Fibroblast of pulmonary artery (primary cell): ENCODE measurements at regions not wholly inside any gene's neighbourhood (a gene's known extent, or its start where the extent isn't known, plus 50 kb on each side); places are given as distances from the start of the nearest gene placed in this dataset.
A peak's percentile ranks its signal among the peaks of the same experiment; 100 is the strongest.
"Not testable (repeated sequence)": the region's sequence is repeated elsewhere in the genome, so short reads cannot be mapped to it uniquely, and the experiment has no call there.

Experiments
- DNase-seq: peaks from one replicate; pipeline ENCODE4 v3.0.0-alpha.2; 2010; ENCODE audit warnings: low read depth
- H3K4me3 ChIP-seq: replicated peaks from 2 replicates; pipeline ENCODE4 v1.5.1; 2011; ENCODE audit warnings: low read depth, mild to moderate bottlenecking, control low read depth, low read length, moderate library complexity
- TF ChIP-seq, protein P1 (sequence below): IDR thresholded peaks from 2 replicates; pipeline ENCODE4 v1.5.1; 2011; ENCODE audit warnings: mild to moderate bottlenecking, control low read depth, low read length, inconsistent platforms; ENCODE audit errors: missing control alignments

DNA sequence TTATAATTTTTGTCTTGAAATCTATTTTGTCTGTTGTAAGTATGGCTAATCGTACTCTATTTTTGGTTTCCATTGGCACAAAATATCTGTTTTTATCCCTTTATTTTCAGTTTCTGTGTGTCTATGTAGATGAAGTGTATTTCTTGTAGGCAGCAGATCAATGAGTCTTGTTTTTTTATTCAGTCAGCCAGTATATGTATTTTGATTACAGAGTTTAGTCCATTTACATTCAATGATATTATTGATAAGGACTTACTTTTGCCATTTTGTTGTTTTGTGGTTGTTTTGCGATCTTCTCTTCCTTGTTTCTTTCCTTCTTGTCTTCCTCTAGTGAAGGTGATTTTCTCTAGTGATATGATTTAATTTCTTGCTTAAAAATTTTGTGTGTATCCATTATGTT, 336.3 kb upstream of the SPRY2 start:
- no peak overlapping the region for H3K4me3 ChIP-seq
- TF ChIP-seq, protein P1, sequence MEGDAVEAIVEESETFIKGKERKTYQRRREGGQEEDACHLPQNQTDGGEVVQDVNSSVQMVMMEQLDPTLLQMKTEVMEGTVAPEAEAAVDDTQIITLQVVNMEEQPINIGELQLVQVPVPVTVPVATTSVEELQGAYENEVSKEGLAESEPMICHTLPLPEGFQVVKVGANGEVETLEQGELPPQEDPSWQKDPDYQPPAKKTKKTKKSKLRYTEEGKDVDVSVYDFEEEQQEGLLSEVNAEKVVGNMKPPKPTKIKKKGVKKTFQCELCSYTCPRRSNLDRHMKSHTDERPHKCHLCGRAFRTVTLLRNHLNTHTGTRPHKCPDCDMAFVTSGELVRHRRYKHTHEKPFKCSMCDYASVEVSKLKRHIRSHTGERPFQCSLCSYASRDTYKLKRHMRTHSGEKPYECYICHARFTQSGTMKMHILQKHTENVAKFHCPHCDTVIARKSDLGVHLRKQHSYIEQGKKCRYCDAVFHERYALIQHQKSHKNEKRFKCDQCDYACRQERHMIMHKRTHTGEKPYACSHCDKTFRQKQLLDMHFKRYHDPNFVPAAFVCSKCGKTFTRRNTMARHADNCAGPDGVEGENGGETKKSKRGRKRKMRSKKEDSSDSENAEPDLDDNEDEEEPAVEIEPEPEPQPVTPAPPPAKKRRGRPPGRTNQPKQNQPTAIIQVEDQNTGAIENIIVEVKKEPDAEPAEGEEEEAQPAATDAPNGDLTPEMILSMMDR, result no peak
- DNase-seq, result no peak

DNA sequence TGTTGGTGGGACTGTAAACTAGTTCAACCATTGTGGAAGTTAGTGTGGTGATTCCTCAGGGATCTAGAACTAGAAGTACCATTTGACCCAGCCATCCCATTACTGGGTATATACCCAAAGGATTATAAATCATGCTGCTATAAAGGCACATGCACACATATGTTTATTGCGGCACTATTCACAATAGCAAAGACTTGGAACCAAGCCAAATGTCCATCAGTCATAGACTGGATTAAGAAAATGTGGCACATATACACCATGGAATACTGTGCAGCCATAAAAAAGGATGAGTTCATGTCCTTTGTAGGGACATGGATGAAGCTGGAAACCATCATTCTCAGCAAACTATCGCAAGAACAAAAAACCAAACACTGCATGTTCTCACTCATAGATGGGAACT, 334.5 kb upstream of the SPRY2 start:
- not testable (repeated sequence) for DNase-seq

DNA sequence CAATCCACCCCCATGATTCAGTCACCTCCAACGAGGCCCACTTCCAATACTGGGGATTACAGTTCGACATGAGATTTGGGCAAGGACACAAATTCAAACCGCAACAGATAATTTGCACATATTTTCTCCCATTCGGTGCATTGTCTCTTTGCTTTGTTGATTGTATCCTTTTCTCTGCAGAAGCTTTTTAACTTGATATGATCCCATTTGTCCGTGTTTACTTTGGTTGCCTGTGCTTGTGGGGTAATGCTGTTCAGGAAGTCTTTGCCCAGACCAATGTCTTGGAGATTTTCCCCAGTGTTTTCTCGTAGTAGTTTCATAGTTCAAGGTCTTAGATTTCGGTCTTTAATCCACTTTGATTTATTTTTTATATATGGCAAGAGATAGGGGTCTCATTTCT, 330.8 kb upstream of the SPRY2 start:
- DNase-seq, result no peak
- TF ChIP-seq, protein P1, result no peak
- H3K4me3 ChIP-seq, result no peak overlapping the region

More for the DNA sequence above, 334.5 kb upstream of the SPRY2 start:
- not testable (repeated sequence) for H3K4me3 ChIP-seq

DNA sequence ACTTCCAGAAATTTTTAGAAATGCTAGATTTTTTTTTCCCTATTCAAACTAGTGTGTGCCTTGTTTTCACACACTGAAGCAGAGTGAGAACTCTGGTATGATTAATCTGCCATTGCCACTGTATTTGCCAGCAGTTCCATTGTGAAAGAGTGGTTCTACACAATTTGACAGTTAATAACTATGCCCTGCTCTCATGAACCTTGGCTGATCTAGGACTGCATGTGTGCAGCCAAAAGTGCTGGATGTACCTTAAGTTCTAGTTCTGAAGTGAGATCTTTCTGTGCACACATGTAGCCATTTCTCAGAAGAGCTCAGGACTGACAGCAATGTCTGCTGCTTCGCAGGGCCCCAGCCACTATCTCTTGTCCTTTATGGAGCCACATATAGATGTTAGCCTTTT, 328.2 kb upstream of the SPRY2 start:
- TF ChIP-seq, protein P1, result no peak
- no peak for DNase-seq
- no peak overlapping the region for H3K4me3 ChIP-seq

DNA sequence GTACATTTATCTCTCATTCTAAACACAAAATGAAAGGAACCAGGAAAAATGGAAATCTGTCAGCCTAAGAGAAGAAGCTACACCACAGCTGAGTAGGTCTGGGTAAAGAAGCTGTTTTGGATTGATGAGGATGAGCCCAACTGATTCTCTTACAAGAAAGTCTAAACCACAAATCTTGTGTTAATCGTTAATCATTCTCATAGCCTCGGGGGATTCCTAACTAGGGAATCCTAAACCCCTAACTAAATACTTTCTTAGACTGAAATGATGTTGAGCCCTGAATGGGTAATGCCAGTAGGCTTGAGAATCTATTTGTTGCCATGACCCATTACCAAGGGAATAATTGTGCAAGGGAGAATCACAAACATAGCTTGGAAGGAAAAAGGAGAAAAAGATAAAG, 327.5 kb upstream of the SPRY2 start:
- no peak overlapping the region for H3K4me3 ChIP-seq
- no peak for DNase-seq
- TF ChIP-seq, protein P1, result no peak

DNA sequence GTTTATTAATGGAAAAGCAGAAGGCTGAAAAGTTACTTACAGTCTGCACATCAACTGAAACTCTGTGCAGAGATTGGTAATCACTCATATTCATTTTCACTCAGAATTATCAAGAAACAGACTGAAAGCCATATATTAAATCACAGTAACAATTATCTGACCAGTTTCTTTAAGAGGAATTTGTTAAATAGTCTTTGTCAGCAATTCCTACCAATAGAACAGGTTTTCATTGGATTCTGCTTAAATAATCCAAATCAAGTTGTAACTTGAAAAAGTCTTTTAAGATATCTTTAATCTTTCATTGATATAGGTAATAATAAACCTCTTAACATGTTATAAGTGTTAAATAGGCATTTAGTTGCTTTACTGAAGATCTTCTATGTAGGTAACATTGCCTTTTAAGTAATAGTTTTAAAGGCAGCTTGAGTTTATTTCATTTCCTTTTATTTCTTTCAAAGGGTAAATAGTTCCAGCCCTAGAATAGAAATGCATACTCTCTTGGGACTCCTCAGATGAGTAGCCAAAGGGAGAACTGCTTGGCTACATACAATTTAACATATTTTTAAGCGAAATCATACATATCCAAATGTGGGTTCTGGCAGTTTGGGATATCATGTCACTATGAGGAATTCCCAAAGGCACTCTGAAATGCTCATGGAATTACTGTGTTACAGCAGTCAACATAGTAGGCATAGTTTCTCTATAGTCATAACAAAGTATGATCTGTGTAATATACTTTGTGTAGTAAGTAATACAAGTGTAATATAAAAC, 326.0 kb upstream of the SPRY2 start:
- H3K4me3 ChIP-seq, result no peak overlapping the region
- TF ChIP-seq, protein P1, result no peak
- DNase-seq, result peak; percentile 56

DNA sequence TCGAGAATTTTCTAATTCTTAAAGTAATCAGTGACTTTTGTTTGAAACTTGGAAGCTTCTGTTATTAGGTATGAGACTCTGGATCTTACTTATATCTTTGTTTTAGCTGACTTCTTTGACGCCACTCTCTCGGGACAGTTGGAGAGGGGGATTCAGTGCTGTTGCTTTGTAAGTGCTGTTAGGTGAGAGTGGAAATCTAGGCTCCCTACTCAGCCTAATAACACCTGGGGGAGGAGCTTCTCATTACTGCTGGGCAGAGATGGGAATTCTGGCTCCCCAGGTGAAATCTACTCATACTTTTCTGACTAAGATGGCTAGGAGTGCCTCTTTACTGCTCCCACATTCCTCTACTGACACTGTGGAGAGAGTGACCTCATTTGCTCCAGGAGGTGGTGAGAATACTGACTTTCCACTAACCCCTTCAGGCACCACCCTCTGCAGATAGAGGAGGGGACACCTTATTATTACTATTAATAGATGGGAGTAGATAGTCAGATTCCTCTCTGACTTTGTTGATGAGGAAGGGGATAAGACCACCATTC, 324.9 kb upstream of the SPRY2 start:
- no peak overlapping the region for H3K4me3 ChIP-seq
- TF ChIP-seq, protein P1, result no peak

More for the DNA sequence above, 324.9 kb upstream of the SPRY2 start:
- no peak for DNase-seq
